Activated CD4-positive, alpha-beta memory T cell treated with anti-CD3 and anti-CD28 coated beads, Interleukin-2, amount 10 ng/mL, durations not matched to agents 7 days and 5 days (primary cell): ENCODE measurements at regions not wholly inside any gene's neighbourhood (a gene's known extent, or its start where the extent isn't known, plus 50 kb on each side); places are given as distances from the start of the nearest gene placed in this dataset.

Experiments used
- CTCF ChIA-PET: fragments of 350-600 bp; sonication (Branson Sonifier 250); formaldehyde crosslinking; loops from one replicate; lab custom pipeline; 2021; ENCODE audit warnings: antibody characterized with exemption, inconsistent platforms; lab: Charles Lee
- POLR2A ChIA-PET: fragments of 350-600 bp; sonication (Branson Sonifier 250); formaldehyde crosslinking; loops from one replicate; lab custom pipeline; 2021; ENCODE audit warnings: antibody characterized with exemption; lab: Charles Lee
- DNase-seq: peaks from one replicate; pipeline ENCODE4 v3.0.0-alpha.2; 2020
- H3K27ac Mint-ChIP-seq: one replicate; pipeline ENCODE4 v1.8.0; 2021; ENCODE audit warnings: mild to moderate bottlenecking, mixed read lengths
- H3K27me3 Mint-ChIP-seq: one replicate; pipeline ENCODE4 v1.8.0; 2021; ENCODE audit warnings: mixed read lengths
- H3K36me3 Mint-ChIP-seq: one replicate; pipeline ENCODE4 v1.8.0; 2021; ENCODE audit warnings: low read depth, mixed read lengths
- H3K4me1 Mint-ChIP-seq: one replicate; pipeline ENCODE4 v1.8.0; 2021; ENCODE audit warnings: mixed read lengths
- H3K4me3 Mint-ChIP-seq: one replicate; pipeline ENCODE4 v1.8.0; 2021; ENCODE audit warnings: mild to moderate bottlenecking, mixed read lengths
- H3K9me3 Mint-ChIP-seq: one replicate; pipeline ENCODE4 v1.8.0; 2021; ENCODE audit warnings: mixed read lengths

- Mint-ChIP-seq H3K27ac (no peak overlapping the region), H3K27me3 (no peaks in the 10 kb centered on the region), H3K36me3 (no peaks in the 10 kb centered on the region), H3K4me3 (no peak overlapping the region), H3K9me3 (peaks cover 16% of the 10 kb centered on the region), H3K4me1 (no peaks in the 10 kb centered on the region)
- ChIA-PET POLR2A (no interaction called here), CTCF (no interaction called here)
- no peak for DNase-seq
These were observed 852.5 kb upstream of the LRRC4C start for GRCh38 chr11:42311944-42312343.

GRCh38 chr11:42315267-42315666 lies 855.8 kb upstream of the LRRC4C start:
- Mint-ChIP-seq H3K27me3 (no peaks in the 10 kb centered on the region), H3K9me3 (peaks cover 9% of the 10 kb centered on the region), H3K27ac (no peak overlapping the region), H3K36me3 (no peaks in the 10 kb centered on the region), H3K4me3 (no peak overlapping the region), H3K4me1 (no peaks in the 10 kb centered on the region)
- POLR2A ChIA-PET: no interaction called here
- CTCF ChIA-PET: no interaction called here
- no peak for DNase-seq

GRCh38 chr11:42315846-42316245 lies 856.4 kb upstream of the LRRC4C start:
- Mint-ChIP-seq H3K4me1 (no peaks in the 10 kb centered on the region), H3K36me3 (no peaks in the 10 kb centered on the region), H3K27ac (no peak overlapping the region), H3K9me3 (peaks cover 10% of the 10 kb centered on the region), H3K4me3 (no peak overlapping the region), H3K27me3 (no peaks in the 10 kb centered on the region)
- POLR2A ChIA-PET: no interaction called here
- no peak for DNase-seq
- CTCF ChIA-PET: no interaction called here

GRCh38 chr11:42319921-42320320 lies 860.5 kb upstream of the LRRC4C start:
- Mint-ChIP-seq H3K4me1 (no peaks in the 10 kb centered on the region), H3K9me3 (peaks cover 15% of the 10 kb centered on the region), H3K36me3 (no peaks in the 10 kb centered on the region), H3K4me3 (no peak overlapping the region), H3K27ac (no peak overlapping the region), H3K27me3 (no peaks in the 10 kb centered on the region)
- DNase-seq: no peak
- ChIA-PET CTCF (no interaction called here), POLR2A (no interaction called here)

- ChIA-PET CTCF (no interaction called here), POLR2A (no interaction called here)
- H3K4me3 Mint-ChIP-seq: no peak overlapping the region
- H3K27me3 Mint-ChIP-seq: no peaks in the 10 kb centered on the region
- no peaks in the 10 kb centered on the region for H3K36me3 Mint-ChIP-seq
- no peaks in the 10 kb centered on the region for H3K4me1 Mint-ChIP-seq
- no peak overlapping the region for H3K27ac Mint-ChIP-seq
- no peak for DNase-seq
- peaks cover 23% of the 10 kb centered on the region for H3K9me3 Mint-ChIP-seq
These were observed 870.6 kb upstream of the LRRC4C start for GRCh38 chr11:42329929-42330565.

- H3K36me3 Mint-ChIP-seq: no peaks in the 10 kb centered on the region
- no peaks in the 10 kb centered on the region for H3K27me3 Mint-ChIP-seq
- H3K27ac Mint-ChIP-seq: no peak overlapping the region
- H3K9me3 Mint-ChIP-seq: peaks cover 26% of the 10 kb centered on the region
- no peak for DNase-seq
- H3K4me3 Mint-ChIP-seq: no peak overlapping the region
- no peaks in the 10 kb centered on the region for H3K4me1 Mint-ChIP-seq
- ChIA-PET POLR2A (no interaction called here), CTCF (no interaction called here)
These were observed 878.5 kb upstream of the LRRC4C start for GRCh38 chr11:42337786-42338455.

GRCh38 chr11:42344204-42344792 lies 884.8 kb upstream of the LRRC4C start:
- Mint-ChIP-seq H3K36me3 (no peaks in the 10 kb centered on the region), H3K4me3 (no peak overlapping the region), H3K4me1 (no peaks in the 10 kb centered on the region), H3K27me3 (no peaks in the 10 kb centered on the region), H3K27ac (no peak overlapping the region), H3K9me3 (peaks cover 11% of the 10 kb centered on the region)
- no peak for DNase-seq
- CTCF ChIA-PET: no interaction called here
- POLR2A ChIA-PET: no interaction called here

GRCh38 chr11:42345933-42346332 lies 886.5 kb upstream of the LRRC4C start:
- Mint-ChIP-seq H3K4me1 (no peaks in the 10 kb centered on the region), H3K9me3 (peaks cover 13% of the 10 kb centered on the region)
- CTCF ChIA-PET: no interaction called here

GRCh38 chr11:42363701-42364100 lies 904.2 kb upstream of the LRRC4C start:
- no peaks in the 10 kb centered on the region for H3K27me3 Mint-ChIP-seq
- POLR2A ChIA-PET: no interaction called here
- no peaks in the 10 kb centered on the region for H3K36me3 Mint-ChIP-seq
- H3K4me3 Mint-ChIP-seq: no peak overlapping the region
- no peak overlapping the region for H3K27ac Mint-ChIP-seq
- DNase-seq: no peak
- H3K4me1 Mint-ChIP-seq: no peaks in the 10 kb centered on the region
- H3K9me3 Mint-ChIP-seq: peaks cover 15% of the 10 kb centered on the region
- CTCF ChIA-PET: no interaction called here

More at GRCh38 chr11:42345933-42346332, 886.5 kb upstream of the LRRC4C start:
- H3K36me3 Mint-ChIP-seq: no peaks in the 10 kb centered on the region
- H3K4me3 Mint-ChIP-seq: no peak overlapping the region
- DNase-seq: no peak
- H3K27me3 Mint-ChIP-seq: no peaks in the 10 kb centered on the region
- no peak overlapping the region for H3K27ac Mint-ChIP-seq
- POLR2A ChIA-PET: no interaction called here

- Mint-ChIP-seq H3K4me3 (no peak overlapping the region), H3K9me3 (peaks cover 18% of the 10 kb centered on the region), H3K4me1 (no peaks in the 10 kb centered on the region), H3K27ac (no peak overlapping the region), H3K36me3 (no peaks in the 10 kb centered on the region), H3K27me3 (no peaks in the 10 kb centered on the region)
- CTCF ChIA-PET: no interaction called here
- POLR2A ChIA-PET: no interaction called here
- DNase-seq: no peak
These were observed 921.7 kb upstream of the API5 start for GRCh38 chr11:42390116-42390515.

- H3K27me3 Mint-ChIP-seq: no peaks in the 10 kb centered on the region
- H3K36me3 Mint-ChIP-seq: no peaks in the 10 kb centered on the region
- no peak overlapping the region for H3K27ac Mint-ChIP-seq
- no peak for DNase-seq
- no peaks in the 10 kb centered on the region for H3K4me1 Mint-ChIP-seq
- H3K9me3 Mint-ChIP-seq: peaks cover 14% of the 10 kb centered on the region
- ChIA-PET CTCF (no interaction called here), POLR2A (no interaction called here)
- no peak overlapping the region for H3K4me3 Mint-ChIP-seq
These were observed 914.3 kb upstream of the API5 start for GRCh38 chr11:42397483-42397882.

GRCh38 chr11:42407341-42407740 lies 904.5 kb upstream of the API5 start:
- no peak for DNase-seq
- ChIA-PET CTCF (no interaction called here), POLR2A (no interaction called here)
- Mint-ChIP-seq H3K27me3 (no peaks in the 10 kb centered on the region), H3K36me3 (no peaks in the 10 kb centered on the region), H3K4me1 (no peaks in the 10 kb centered on the region), H3K4me3 (no peak overlapping the region), H3K9me3 (peaks cover 13% of the 10 kb centered on the region), H3K27ac (no peak overlapping the region)

GRCh38 chr11:42410251-42410955 lies 901.4 kb upstream of the API5 start:
- ChIA-PET POLR2A (no interaction called here), CTCF (no interaction called here)

More at GRCh38 chr11:42410251-42410955, 901.4 kb upstream of the API5 start:
- Mint-ChIP-seq H3K4me3 (no peak overlapping the region), H3K27me3 (no peaks in the 10 kb centered on the region), H3K27ac (no peak overlapping the region), H3K4me1 (no peaks in the 10 kb centered on the region), H3K36me3 (no peaks in the 10 kb centered on the region), H3K9me3 (peaks cover 18% of the 10 kb centered on the region)
- no peak for DNase-seq
